Caco-2 (cell line): ENCODE measurements at regions not wholly inside any gene's neighbourhood (a gene's known extent, or its start where the extent isn't known, plus 50 kb on each side); places are given as distances from the start of the nearest gene placed in this dataset.
A peak's percentile ranks its signal among the peaks of the same experiment; 100 is the strongest.

ENCODE experiments used
- BruUV-seq: library from RNA; stranded (reverse); fragments of 400-500 nt; replicated peaks from 2 replicates; lab custom pipeline; 2021; lab: Mats Ljungman, UMichigan
- CTCF ChIA-PET: fragments of 300-600 bp; sonication (Branson Sonifier 250); formaldehyde crosslinking; loops from one replicate; lab custom pipeline; 2022; ENCODE audit warnings: antibody characterized with exemption; lab: Charles Lee
- POLR2A ChIA-PET: fragments of 300-600 bp; sonication (Branson Sonifier 250); formaldehyde crosslinking; loops from one replicate; lab custom pipeline; 2022; ENCODE audit warnings: antibody characterized with exemption; lab: Charles Lee
- DNase-seq, 2 experiments: peaks; one replicate each; pipeline versions ENCODE4 v3.0.0 to v3.0.0-alpha.2; 2020 to 2022
- H3K27me3 ChIP-seq: replicated peaks from 2 replicates; pipeline ENCODE4 v1.6.0; 2011; ENCODE audit warnings: low read length; ENCODE audit not compliant: control insufficient read depth, insufficient read depth
- H3K36me3 ChIP-seq: 2 replicates; pipeline ENCODE4 v1.5.1; 2011; ENCODE audit warnings: low read length; ENCODE audit not compliant: control insufficient read depth, insufficient read depth
- H3K4me1 ChIP-seq: fragments of 250-450 bp; sonication (Bioruptor Pico); 2 replicates; pipeline ENCODE4 v1.5.1; 2020; ENCODE audit warnings: mild to moderate bottlenecking
- H3K4me3 ChIP-seq: 2 replicates; pipeline ENCODE4 v1.5.1; 2011; ENCODE audit warnings: low read depth, mild to moderate bottlenecking, control low read depth, low read length
- H3K9me3 ChIP-seq: fragments of 250-450 bp; sonication (Bioruptor Pico); 2 replicates; pipeline ENCODE4 v1.5.1; 2020; ENCODE audit warnings: mild to moderate bottlenecking, moderate library complexity
- H3K27ac Mint-ChIP-seq: one replicate; pipeline ENCODE4 v1.8.0; 2022; ENCODE audit warnings: mixed read lengths; ENCODE audit not compliant: unreplicated experiment
- H3K27me3 Mint-ChIP-seq: one replicate; pipeline ENCODE4 v1.8.0; 2022; ENCODE audit warnings: mixed read lengths; ENCODE audit not compliant: insufficient read depth, unreplicated experiment
- H3K36me3 Mint-ChIP-seq: one replicate; pipeline ENCODE4 v1.8.0; 2022; ENCODE audit warnings: mild to moderate bottlenecking, mixed read lengths; ENCODE audit not compliant: insufficient read depth, unreplicated experiment
- H3K4me1 Mint-ChIP-seq: one replicate; pipeline ENCODE4 v1.8.0; 2022; ENCODE audit warnings: low read depth, mixed read lengths; ENCODE audit not compliant: unreplicated experiment
- H3K4me3 Mint-ChIP-seq: one replicate; pipeline ENCODE4 v1.8.0; 2022; ENCODE audit warnings: mild to moderate bottlenecking, moderate library complexity, mixed read lengths; ENCODE audit not compliant: unreplicated experiment
- H3K9me3 Mint-ChIP-seq: one replicate; pipeline ENCODE4 v1.8.0; 2022; ENCODE audit warnings: mixed read lengths; ENCODE audit not compliant: unreplicated experiment
- intact Hi-C: fragments of 100-400 bp; cut with micrococcal nuclease; formaldehyde crosslinking; loops from one replicate; pipeline ENCODE4 v1.10.0; 2022; ENCODE audit not compliant: unreplicated experiment
- TF ChIP-seq, protein P1 (sequence below), 2 experiments: fragments of 200-600 bp in 1 of 2; IDR thresholded peaks; 1 replicate in 1 of 2; 2 replicates in 1 of 2; pipeline versions ENCODE4 v1.5.1 to v1.8.0; 2011 to 2022; ENCODE audit warnings: antibody characterized with exemption in 1 of 2, control low read depth in 1 of 2, inconsistent platforms in 1 of 2, low read depth in 1 of 2, low read length in 1 of 2, mild to moderate bottlenecking in 1 of 2, moderate library complexity in 1 of 2; ENCODE audit not compliant: insufficient read depth in 1 of 2, severe bottlenecking in 1 of 2, unreplicated experiment in 1 of 2

DNA sequence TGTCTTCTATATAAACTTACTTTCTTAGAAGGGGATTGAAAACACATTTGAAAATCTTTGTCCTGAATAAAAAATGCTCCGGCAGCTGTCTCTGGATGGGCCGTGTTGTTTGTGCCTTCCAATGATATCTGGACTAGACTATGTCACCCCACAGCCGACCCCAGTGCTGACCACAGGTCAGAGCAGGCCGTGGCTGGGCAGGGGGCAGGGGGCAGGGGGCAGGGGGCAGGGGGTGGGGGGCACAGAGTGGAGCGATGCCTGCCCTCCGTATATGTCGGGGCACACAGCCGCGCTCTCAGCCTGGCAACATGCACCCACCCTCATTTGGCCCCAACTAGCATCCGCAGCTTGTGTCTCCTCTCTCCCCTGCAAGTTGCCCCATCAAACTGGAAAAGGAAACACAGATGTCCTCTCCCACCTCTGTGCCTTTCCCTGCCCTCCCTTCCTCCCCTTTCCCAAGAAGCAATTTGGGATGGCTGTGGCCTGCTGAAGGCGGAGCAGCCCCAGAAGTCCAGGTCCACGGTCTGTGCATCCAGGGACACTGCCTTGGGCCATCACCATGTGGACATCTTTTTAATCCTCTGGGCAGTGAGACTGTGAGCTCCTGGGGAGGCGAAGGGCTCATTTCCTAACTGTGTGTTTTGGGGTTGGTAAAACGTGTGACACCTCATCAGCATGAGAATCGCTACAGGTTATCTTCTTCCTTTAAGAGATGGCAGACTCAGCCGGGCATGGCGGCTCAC is 295.7 kb upstream of the RTL1 start:
- H3K4me1 Mint-ChIP-seq = no peaks in the 10 kb centered on the region
- H3K27me3 ChIP-seq = no peaks in the 10 kb centered on the region
- H3K27me3 Mint-ChIP-seq = no peaks in the 10 kb centered on the region
- DNase-seq = peak in 1 of 2 experiments; percentile 5
- no peaks in the 10 kb centered on the region for H3K9me3 ChIP-seq
- POLR2A ChIA-PET = no interaction called here
- H3K9me3 Mint-ChIP-seq = peaks cover 13% of the 10 kb centered on the region
- H3K36me3 ChIP-seq = no peaks in the 10 kb centered on the region
- no TSS peak for BruUV-seq
- H3K4me1 ChIP-seq = no peaks in the 10 kb centered on the region
- no peak overlapping the region for H3K4me3 Mint-ChIP-seq
- no peak overlapping the region for H3K4me3 ChIP-seq
- H3K27ac Mint-ChIP-seq = no peak overlapping the region
- CTCF ChIA-PET = no interaction called here
- intact Hi-C loops = no loop called here
- TF ChIP-seq, protein P1, sequence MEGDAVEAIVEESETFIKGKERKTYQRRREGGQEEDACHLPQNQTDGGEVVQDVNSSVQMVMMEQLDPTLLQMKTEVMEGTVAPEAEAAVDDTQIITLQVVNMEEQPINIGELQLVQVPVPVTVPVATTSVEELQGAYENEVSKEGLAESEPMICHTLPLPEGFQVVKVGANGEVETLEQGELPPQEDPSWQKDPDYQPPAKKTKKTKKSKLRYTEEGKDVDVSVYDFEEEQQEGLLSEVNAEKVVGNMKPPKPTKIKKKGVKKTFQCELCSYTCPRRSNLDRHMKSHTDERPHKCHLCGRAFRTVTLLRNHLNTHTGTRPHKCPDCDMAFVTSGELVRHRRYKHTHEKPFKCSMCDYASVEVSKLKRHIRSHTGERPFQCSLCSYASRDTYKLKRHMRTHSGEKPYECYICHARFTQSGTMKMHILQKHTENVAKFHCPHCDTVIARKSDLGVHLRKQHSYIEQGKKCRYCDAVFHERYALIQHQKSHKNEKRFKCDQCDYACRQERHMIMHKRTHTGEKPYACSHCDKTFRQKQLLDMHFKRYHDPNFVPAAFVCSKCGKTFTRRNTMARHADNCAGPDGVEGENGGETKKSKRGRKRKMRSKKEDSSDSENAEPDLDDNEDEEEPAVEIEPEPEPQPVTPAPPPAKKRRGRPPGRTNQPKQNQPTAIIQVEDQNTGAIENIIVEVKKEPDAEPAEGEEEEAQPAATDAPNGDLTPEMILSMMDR (IDR thresholded peaks at IDR 0.05; ENCODE audit: insufficient read depth in 1 of 2, low read depth in 1 of 2, low read length in 1 of 2, severe bottlenecking in 1 of 2, unreplicated experiment in 1 of 2) = no peak
- no peaks in the 10 kb centered on the region for H3K36me3 Mint-ChIP-seq

DNA sequence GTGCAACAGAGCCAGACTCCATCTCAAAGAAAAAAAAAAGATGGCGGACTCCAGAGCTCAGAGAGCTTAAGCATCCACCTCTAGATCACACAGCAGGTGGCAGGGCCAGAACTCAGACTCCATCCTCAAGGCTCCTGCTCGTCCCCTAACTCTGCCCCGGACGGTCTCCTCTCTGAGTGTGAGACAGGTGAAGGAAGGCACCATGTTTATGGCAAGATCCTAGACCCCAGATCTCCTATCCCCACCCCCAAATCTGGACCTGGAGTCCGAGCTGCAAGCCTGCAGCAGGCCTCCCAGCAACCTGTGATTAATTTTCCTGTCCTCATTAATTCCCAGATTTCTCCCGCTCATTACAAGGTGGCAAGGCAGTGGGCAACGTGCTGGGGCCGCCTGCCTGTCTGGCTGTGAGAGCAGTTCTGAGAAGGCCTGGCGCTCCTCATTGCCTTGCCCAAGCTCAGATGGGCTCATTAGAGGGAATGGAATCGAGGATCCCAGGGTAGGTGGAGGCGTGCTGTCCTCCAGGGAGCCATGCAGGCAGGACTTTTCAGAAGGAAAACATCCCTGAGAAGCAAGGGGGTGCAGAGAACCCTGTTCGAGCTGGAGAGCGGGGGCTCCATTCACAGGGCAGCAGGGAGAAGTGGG is 296.6 kb upstream of the RTL1 start:
- no TSS peak for BruUV-seq
- Histone ChIP-seq H3K27me3 (no peaks in the 10 kb centered on the region), H3K4me3 (no peak overlapping the region), H3K9me3 (no peaks in the 10 kb centered on the region), H3K4me1 (no peaks in the 10 kb centered on the region), H3K36me3 (no peaks in the 10 kb centered on the region)
- peaks cover 17% of the 10 kb centered on the region for H3K9me3 Mint-ChIP-seq
- CTCF ChIA-PET = no interaction called here
- no peak for DNase-seq
- H3K4me3 Mint-ChIP-seq = no peak overlapping the region
- H3K27ac Mint-ChIP-seq = no peak overlapping the region
- intact Hi-C loops = no loop called here
- H3K27me3 Mint-ChIP-seq = no peaks in the 10 kb centered on the region
- no peaks in the 10 kb centered on the region for H3K4me1 Mint-ChIP-seq
- POLR2A ChIA-PET = no interaction called here
- TF ChIP-seq, protein P1 (IDR thresholded peaks at IDR 0.05; ENCODE audit: insufficient read depth in 1 of 2, low read depth in 1 of 2, low read length in 1 of 2, severe bottlenecking in 1 of 2, unreplicated experiment in 1 of 2) = no peak
- H3K36me3 Mint-ChIP-seq = no peaks in the 10 kb centered on the region

DNA sequence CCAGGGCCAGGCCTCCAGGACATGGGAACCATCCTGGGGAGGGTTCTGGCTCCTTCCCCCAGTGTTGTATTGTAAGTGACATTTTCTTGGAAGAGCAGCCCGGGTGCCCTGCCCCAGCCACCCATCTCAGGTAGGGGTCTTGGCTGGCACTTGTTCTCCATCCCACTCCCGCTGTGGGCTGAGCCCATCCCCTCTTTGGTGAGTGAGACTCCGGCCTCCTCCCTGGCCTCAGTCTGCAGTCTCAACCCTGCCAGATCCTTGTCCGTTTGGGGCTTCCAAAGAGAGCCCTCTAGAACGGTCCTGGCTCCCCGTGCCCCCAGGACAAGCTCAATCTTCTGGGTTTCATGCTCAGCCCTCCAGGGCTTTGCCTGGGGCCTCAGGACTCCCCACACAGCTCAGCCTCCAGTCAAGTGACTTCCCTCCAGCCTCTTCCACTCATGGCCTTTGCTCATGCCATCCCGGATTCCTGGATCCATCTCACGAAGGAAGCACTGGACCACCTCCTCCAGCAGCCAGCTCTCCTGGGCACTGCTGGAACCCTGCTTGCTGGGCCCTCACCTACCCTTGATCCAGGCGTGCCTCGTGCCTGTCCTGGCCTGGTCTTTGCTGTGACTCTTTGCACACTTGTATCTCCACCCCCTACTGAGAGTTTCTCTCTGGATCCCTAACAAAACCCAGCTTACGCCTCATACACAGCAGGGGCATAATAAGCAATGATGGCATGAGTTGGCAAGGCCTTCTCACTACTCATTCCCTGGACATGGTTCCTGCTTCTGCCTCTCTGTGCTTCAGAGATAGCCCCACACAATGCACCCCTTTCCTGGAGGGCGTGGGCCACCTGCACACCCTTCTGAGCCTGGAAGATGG is 297.4 kb upstream of the RTL1 start:
- H3K4me3 Mint-ChIP-seq = no peak overlapping the region

More for the DNA sequence above, 297.4 kb upstream of the RTL1 start:
- H3K36me3 ChIP-seq = no peaks in the 10 kb centered on the region
- H3K9me3 ChIP-seq = no peaks in the 10 kb centered on the region
- peaks cover 24% of the 10 kb centered on the region for H3K9me3 Mint-ChIP-seq
- no peaks in the 10 kb centered on the region for H3K27me3 Mint-ChIP-seq
- H3K27ac Mint-ChIP-seq = no peak overlapping the region
- H3K36me3 Mint-ChIP-seq = no peaks in the 10 kb centered on the region
- H3K4me1 Mint-ChIP-seq = no peaks in the 10 kb centered on the region
- ChIA-PET POLR2A (no interaction called here), CTCF (no interaction called here)
- DNase-seq = peak in 1 of 2 experiments; percentile 12
- BruUV-seq = no TSS peak
- TF ChIP-seq, protein P1 (IDR thresholded peaks at IDR 0.05; ENCODE audit: insufficient read depth in 1 of 2, low read depth in 1 of 2, low read length in 1 of 2, severe bottlenecking in 1 of 2, unreplicated experiment in 1 of 2) = no peak
- intact Hi-C loops = no loop called here
- no peaks in the 10 kb centered on the region for H3K27me3 ChIP-seq
- no peaks in the 10 kb centered on the region for H3K4me1 ChIP-seq
- H3K4me3 ChIP-seq = no peak overlapping the region
